Embryonic facial prominence (tissue), 1 donor: ENCODE measurements at regions not wholly inside any gene's neighbourhood (a gene's known extent, or its start where the extent isn't known, plus 50 kb on each side); places are given as distances from the start of the nearest gene placed in this dataset.
"Not testable (repeated sequence)": the region's sequence is repeated elsewhere in the genome, so short reads cannot be mapped to it uniquely, and the experiment has no call there.

Experiments
- DNase-seq: peaks from one replicate; pipeline ENCODE4 v3.0.0-alpha.2; 2016; ENCODE audit errors: extremely low spot score

DNA sequence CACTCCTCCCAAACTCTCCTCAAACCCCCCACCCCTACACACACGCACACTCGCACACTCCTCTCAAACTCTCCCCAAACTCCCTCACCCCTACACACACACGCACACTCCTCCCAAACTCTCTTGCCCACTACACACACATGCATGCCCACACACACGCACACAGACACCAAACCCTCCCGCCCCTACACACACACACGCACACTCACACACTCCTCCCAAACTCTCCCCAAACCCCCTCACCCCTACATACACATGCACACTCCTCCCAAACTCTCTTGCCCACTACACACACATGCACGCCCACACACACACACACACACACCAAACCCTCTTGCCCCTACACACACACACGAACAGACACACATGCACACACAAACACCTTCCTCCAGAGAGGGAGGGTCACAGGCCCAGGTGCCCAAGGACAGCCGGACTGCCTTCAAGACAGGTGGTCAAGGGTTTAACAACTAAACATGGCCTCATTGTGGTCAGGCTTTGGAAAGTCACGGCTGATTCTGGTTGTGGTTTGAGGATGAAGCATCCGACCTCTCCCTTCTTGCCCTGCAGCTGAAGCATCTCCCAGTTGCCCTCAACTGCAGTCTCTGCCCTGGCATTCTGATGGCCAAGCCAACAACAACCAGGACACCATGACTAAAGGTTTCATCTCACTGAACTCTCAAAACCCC, 72.3 kb upstream of the SNTG2 start:
- DNase-seq: no peak

DNA sequence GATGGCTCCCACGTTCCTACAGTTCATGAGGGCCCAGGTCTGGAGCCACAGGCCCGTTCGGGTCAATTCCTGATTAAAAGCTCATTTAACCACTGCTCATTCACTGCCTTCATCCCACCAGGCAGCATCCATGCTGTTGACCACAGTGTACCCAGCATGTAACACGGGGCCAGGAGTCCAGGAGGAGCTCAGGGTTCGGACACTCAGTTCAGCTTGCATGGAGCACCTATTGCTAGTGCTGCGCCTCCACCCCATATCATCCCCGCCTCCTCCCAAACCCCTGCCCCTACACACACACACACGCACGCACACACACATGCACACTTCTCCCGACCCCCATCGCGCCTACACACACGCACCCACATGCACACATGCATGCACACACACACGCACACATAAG, 72.9 kb upstream of the SNTG2 start:
- DNase-seq: no peak

DNA sequence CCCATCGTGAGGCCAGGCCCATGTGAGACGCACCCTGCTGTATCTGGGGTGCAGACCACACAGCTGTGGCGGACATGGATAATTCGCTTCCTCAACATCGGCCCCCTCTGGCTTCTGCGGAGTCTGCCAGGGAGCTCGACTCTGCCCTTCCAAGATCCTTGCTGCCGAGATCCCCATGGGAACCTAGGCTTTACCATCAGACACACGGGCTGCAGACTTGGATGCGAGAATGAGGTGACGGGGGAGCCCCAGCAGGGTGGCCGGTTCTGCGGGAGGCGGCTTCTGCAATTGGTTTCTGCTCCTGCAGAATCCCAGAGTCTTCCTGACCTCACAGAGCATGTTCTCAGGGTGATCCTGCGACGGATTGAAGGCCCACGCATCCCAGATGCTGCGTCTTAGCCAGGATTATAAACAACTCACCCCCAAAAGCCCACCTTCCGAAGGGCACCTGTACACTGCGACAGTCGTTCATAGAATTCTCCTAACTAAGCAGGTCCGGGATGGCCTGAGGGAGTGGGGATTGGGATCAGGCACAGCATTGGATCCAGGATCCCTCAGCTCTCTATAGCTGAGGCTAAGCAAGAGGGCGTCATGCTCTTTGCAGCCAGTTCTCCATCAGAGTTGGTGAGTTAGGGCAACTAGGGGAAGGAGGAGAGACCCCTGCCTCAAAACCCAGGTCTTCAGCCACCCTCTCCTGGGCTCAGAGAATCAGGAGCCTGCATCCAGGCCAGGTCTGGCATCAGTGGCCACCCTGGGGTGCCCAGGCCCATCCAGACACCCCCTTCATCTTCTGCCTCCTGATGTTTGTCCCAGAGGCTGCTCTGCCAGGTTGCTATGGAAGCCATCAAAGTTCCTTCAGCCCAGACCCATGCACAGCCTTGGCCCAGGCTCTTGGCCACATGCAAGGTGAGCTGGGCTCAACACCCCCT, 74.7 kb upstream of the SNTG2 start:
- DNase-seq: no peak

DNA sequence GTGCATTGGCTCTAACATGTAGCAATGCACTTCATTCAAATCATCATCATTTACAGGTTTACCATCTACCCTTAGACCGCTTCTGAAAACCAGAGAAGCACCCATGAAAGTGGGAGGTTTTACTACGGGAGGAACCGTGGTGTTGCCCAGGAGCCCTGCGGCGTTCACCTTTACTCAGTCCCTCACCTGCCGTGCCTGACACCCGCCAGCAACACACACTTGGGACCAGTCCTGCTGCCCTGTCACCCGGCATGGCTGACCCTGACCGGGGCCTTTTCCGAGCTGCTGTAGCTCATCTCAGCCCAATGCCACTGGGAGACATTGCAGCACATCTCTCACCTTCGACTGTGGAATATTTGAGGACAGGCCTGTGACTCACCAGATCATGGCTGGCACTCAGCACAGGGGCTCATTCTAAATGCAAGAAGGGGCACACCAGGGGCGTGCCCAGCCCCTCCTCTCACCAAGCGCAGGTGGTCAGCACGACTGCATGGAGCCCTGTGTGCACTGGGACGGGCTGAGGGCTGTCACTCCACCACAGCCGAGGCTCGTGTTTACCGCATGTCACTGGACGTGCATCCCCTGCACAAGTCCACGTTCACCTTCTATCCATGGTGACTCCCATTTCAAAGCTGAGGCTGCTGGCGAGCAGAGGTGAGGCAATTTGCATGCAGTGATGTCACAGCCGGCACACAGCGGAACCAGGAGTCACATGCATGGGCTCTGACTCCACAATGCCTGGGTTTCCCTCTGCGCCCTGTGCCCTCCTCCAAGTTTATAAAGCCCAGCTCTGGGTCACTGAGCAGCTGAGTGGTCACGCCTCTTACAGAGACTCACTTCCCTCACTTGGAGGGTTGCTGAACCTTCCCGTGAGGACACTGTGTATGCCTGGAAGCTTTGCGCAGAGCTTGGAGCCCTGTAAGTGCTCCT, 76.7 kb upstream of the SNTG2 start:
- DNase-seq: no peak

DNA sequence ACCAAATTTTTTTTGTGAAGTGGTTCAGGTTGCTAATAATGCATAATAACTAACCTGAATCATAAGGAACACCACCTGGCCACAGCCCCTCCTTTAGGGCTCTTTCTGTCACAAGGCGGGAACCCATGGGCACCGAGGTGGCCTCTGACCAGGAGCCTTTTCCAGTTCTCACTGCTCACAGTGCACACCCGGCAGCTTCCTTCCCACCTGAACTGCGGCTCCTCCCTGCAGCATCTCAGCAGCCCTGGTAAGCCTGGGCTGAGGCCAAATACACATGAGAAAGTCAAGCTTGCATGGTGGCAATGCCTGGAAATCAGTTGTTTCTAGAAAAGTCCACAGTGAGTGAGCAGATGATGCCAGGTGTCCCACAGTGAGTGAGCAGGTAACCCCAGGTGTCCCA, 77.6 kb upstream of the SNTG2 start:
- DNase-seq: no peak

DNA sequence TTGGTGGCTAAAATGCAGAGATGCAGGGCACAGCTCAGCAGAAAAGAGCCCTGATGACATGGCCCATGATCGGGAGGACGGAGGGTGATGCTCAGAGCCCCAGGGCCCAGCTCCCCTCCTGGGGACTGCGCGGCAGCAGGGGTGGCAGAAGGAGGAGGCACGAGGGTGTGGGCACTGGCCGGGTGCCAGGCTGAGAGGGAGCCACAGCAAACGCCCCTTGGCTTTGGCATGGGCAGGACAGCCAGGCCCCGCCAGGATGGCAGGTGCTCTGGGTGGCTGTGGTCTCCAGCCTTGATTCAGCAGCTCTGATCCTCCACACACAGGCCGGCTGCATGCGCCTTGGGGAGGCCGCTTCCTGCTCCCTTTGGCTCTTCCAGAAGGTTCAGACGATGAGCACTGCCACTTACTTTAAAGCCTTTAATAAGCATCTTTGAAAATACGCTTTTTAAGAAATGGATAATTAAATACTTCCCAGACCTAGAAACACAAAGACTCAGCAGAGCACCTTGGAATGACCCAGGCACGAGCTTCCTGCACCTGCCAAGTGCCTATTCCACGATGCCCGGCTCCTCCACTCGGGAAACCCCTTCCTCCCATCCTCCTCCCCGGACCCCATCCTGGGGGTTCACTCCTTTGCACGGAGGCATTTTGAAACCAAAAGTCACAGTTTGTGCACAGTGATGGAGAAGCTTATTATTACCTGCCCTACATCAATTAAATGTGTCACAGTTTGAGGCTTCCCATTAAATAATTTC, 78.5 kb upstream of the SNTG2 start:
- no peak for DNase-seq

DNA sequence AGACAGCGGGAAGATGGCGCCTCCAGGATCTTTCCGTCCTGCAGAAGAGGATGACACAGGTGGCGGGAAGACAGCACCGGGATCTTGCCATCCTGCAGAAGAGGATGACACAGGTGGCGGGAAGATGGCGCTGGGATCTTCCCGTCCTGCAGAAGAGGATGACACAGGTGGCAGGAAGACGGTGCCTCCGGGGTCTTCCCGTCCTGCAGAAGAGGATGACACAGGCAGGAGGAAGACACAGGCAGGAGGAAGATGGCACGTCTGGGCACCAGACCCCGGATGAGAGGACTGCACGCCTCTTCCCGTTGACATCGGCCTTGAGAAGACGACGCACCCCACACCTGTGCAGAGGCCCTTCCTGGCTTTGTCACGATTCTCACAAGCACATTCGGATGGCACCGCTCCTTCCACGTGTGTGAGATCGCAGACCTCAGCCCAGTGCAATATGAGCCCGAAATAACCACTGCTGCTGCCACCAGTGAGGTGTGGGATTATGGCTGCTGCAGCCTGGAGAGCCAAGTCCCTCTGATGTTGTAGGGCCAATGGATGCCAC, 79.4 kb upstream of the SNTG2 start:
- DNase-seq: no peak

DNA sequence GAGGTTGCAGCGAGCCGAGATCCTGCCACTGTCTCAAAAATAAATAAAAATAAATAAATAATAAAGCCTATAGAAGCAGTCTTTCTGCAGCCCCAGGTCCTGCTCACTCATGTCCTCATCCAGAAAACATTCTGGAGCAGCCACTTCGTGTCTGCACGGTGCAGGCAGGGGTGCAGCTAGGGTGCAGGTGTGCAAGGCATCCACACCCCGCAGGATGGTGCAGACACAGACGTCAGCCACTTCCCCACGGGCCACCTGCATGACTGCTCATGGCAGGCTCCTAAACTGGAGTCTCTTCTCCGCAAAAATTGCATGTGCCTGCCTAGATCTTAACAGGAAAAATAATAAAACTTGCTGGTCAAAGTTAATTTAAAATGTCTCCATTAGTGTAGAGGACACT, 80.2 kb upstream of the SNTG2 start:
- DNase-seq: no peak

DNA sequence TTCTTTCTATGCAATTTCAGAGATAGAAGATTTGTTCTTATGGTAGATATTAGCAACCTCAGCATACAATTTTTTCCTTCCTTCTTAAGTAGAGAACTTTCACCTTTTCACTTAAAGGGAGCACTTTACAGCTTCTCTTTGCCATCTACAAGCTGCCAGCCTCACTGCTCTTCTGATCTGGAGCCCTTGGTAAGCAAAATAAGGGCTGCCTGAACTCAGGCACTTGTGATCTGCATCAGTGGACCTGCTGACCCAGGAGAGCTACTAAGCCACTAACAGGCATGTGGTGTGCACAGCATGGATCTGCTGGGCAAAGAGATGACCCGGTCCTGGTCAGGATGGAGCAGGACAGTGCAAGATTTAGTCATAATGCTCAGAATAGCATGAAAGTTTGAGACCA, 80.8 kb upstream of the SNTG2 start:
- no peak for DNase-seq

DNA sequence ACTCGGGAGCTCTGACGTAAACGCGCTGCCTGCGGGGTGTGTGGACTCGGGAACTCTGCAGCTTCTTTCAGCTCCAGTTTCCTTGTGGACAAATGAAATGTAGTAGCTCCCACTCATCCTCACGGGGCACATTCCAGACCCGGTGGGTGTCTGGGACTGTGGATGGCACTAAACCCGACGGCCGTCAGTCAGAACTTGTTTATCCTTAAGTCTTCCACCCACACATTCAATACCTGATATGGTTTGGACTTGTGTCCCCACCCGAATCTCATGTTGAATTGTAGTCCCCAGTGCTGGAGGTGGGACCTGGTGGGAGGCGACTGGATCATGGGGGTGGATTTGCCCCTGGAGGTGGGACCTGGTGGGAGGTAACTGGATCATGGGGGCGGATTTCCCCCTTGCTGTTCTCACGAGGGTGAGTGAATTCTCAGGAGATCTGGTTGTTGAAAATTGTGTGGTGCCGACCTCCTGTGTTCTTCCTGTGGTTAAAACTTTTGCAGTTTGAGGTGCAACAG, 81.2 kb upstream of the SNTG2 start:
- no peak for DNase-seq

DNA sequence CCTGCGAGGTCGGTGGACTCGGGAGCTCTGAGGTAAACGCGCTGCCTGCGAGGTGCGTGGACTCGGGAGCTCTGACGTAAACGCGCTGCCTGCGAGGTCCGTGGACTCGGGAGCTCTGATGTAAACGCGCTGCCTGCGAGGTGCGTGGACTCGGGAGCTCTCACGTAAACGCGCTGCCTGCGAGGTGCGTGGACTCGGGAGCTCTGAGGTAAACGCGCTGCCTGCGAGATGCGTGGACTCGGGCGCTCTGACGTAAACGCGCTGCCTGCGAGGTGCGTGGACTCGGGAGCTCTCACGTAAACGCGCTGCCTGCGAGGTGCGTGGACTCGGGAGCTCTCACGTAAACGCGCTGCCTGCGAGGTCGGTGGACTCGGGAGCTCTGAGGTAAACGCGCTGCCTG, 81.8 kb upstream of the SNTG2 start:
- DNase-seq: not testable (repeated sequence)

DNA sequence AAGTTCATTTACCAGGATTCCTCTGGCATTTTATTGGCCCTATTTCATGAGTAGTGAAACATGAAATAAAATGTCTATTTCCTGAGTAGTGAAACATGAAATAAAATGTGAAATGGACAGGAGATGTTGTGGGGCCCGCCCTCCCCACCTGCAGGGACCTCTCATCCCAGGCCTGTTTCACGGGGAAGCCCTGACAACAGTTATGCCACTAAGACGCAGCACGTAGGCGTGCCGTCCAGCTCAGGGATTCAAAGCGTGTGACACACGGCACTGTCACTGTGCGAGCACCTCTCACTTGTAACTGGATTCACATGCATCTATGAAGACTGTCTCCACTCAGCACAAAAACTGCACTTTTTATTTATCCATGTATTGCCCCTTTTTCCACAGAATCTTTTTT, 83.4 kb upstream of the SNTG2 start:
- DNase-seq: no peak

DNA sequence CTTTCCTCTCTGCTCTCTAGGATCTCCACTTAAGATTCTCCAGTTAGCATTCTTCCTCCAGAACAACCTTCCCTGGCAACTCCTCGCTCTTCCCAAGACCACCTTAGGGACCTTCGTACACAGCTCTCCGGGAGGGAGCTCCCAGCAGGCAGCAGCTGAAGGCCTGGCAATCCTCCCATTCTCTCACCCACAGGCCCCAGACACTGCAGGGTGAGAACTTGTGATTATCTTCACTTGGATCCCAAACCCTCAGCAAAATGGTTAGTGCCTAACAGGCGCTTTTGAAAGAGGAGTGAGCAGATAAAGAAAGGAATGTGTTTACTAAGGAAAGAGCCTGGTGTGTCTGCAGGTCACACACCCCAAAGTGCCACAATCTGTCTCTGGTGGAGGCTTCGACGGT, 83.8 kb upstream of the SNTG2 start:
- no peak for DNase-seq

DNA sequence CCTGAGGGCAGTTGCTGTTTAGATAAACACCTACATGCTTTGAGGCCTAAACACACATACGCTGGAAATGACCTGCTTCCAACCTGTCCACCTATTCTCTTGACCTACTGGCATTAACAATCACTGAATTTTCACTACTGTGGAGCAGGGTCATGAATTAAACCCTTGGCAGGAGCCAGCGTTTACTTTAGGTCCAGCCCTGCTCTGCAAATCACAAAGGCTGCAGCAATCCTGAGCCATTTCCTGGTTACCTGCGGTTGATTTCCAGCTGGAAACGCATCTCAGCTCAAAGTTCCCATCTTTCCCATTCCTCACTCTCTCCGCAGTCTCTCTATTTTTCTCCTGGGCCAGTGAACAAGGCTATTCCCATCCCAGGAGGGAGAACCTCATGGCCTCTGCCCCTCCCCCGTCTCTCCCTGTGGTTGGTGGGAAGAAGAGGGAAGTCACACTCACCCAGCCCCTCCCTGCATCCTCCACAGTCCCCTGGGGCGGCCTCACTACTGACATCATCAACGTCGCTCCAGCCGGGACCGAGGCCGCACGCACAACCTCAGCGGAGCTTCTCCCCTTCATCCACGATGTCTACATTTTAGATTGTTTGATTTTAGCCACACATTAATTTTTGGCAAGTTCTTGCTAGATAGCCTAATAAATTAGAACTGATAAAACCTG, 84.5 kb upstream of the SNTG2 start:
- no peak for DNase-seq

DNA sequence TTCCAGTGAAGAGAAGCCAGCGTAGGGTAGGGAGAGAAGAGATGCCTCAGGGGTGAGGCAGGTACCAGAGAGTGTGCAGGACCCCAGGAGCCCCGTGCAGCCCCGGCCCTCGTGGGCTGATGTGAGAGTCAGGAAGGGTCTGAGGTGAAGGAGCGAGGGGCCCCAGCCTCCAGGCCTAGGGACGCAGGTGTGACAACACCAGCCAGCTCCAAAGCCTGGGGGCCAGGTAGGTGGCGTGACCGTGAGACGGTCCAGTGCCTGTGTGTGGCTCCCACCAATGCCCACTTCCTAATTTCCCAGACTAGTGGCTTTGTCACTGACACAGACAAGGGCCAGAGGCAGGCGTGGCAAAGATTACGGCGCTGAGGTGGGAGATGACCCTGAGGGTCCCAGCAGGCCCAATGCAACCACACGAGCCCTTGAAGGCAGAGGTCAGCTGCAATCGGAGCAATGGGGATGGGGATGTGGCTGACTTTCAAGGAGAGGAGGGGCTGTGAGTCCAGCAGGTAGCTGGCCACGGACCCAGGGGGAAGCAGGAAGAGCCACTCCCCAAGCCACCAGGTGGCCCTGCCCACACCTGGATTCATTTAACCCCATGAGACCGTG, 86.0 kb upstream of the SNTG2 start:
- no peak for DNase-seq

DNA sequence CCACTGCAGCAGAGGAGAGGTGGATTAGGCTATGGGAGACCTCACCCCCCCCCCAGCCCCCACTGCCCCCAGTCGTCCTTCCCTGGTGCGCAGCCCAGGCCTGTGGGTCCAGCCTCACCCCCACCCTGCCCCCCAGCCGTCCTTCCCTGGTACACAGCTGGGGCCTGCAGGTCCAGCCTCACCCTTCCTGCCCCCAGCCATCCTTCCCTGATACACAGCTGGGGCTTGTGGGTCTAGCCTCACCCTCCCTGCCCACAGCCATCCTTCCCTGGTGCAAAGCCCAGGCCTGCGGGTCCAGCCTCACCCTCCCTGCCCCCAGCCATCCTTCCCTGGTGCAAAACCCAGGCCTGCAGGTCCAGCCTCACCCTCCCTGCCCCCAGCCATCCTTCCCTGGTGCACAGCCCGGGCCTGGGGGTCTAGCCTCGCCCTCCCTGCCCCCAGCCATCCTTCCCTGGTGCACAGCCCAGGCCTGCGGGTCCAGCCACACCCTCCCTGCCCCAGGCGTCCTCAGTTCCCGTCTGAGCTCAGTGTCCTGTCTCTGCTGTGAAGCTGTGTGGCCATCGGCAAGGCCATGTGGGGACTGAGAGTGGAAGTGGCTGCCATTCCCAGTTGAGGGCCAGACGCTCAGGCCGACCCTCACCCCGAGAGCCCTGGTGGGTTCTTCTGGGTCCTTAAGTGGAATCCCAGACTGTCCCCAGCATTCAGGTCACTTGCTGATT, 86.8 kb upstream of the SNTG2 start:
- DNase-seq: no peak

DNA sequence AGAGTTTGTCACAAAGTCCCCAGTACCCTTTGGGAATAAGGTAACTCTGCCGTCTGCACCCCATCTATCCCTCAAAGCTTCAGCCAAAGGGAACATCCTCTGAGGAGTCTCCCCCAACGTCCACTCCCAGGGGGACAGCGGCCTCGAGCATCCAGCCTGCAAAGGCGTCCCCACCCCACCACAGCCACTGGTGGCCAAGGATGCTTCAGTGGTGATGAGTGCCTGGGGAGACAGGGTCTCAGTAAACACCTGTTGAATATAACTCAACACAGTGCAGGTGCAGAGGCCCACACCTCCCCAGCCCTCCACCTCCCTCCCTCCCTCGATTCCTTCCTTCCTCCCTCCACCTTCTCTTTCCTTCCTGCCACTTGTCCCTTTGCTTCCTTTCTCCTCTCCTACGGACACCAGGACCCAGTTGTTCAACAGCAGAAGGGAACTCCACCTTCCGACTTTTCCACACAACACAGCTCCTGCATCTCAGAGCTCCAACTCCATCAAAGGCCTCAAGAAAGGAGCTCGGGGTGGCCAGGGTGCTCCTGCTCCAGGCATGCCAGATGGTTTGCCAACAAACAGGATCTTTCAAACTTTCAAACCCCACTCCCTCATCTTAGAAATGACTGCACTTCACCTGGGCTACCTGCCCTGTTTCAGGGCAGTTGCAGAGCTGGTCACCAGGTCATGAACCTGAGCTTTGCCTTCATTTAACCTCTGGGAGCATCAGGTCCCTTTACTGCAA, 87.8 kb upstream of the SNTG2 start:
- DNase-seq: no peak

DNA sequence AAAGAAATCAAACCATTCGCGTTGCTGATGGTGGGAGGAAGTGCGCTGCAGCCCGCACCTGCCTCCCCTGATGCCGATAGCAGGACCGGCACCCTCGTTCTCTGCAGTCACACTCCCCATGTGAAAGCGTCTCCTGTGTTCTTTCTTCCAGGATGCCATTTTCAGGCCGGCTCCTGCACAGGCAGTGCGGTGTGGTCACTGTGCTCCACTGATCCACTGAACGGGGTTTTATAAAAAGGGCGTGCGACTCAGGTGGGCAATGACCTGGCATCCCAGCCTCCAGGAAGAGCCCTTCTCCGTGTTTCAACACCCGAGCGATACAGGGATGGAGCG, 88.3 kb upstream of the SNTG2 start:
- DNase-seq: no peak
